Upper lobe of left lung (tissue), 4 donors: ENCODE measurements at regions not wholly inside any gene's neighbourhood (a gene's known extent, or its start where the extent isn't known, plus 50 kb on each side); places are given as distances from the start of the nearest gene placed in this dataset.

ENCODE experiments used
- CTCF ChIP-seq, 6 experiments: fragments of 450-650 bp in 4 of 6; fragments of 200-600 bp in 2 of 6; sonication (generic) in 2 of 6; IDR thresholded peaks; one replicate each; pipeline ENCODE4 v1.5.1; 2016 to 2019; ENCODE audit warnings: antibody characterized with exemption in 6 of 6
- EP300 ChIP-seq, 4 donors: sonication (generic); formaldehyde crosslinking; IDR thresholded peaks; one replicate each; pipeline ENCODE4 v1.5.1; 2017; ENCODE audit warnings: antibody characterized with exemption in 4 of 4, control low read depth in 2 of 4
- POLR2A ChIP-seq, 4 donors: fragments of 450-650 bp; IDR thresholded peaks; one replicate each; pipeline ENCODE4 v1.5.1; 2016 to 2017; ENCODE audit warnings: antibody characterized with exemption in 4 of 4, mild to moderate bottlenecking in 2 of 4

- TF ChIP-seq POLR2A (IDR thresholded peaks at IDR 0.05) (no peak), CTCF (IDR thresholded peaks at IDR 0.05) (no peak), EP300 (IDR thresholded peaks at IDR 0.05) (no peak)
These were observed 111.5 kb downstream of the ELAPOR2 start for GRCh38 chr7:86947929-86948328.
